A673 (cell line): ENCODE measurements at regions not wholly inside any gene's neighbourhood (a gene's known extent, or its start where the extent isn't known, plus 50 kb on each side); places are given as distances from the start of the nearest gene placed in this dataset.

Experiments
- CTCF ChIP-seq: fragments of 300-800, 200-600 bp; sonication (generic); conservative IDR thresholded peaks from 2 replicates; pipeline ENCODE4 v1.5.1; 2017; ENCODE audit warnings: low read depth, mild to moderate bottlenecking, antibody characterized with exemption, low read length, moderate library complexity, mixed read lengths
- EZH2 ChIP-seq: fragments of 200-600 bp; sonication (generic); IDR thresholded peaks from 2 replicates; pipeline ENCODE4 v1.6.1; 2017; ENCODE audit warnings: borderline replicate concordance, low read depth, mild to moderate bottlenecking, mixed read lengths, antibody characterized with exemption, low read length; ENCODE audit not compliant: poor library complexity, severe bottlenecking

- TF ChIP-seq CTCF (peak; percentile 85), EZH2 (no peak)
These were observed 102.5 kb upstream of the MID1 start for GRCh38 chrX:10722851-10723250.
